HepG2 (cell line): ENCODE measurements at regions not wholly inside any gene's neighbourhood (a gene's known extent, or its start where the extent isn't known, plus 50 kb on each side); places are given as distances from the start of the nearest gene placed in this dataset.

Source experiments
- ATAC-seq: fragments of 200-7000 bp; cut with Tn5 transposase; 3 replicates; pipeline ENCODE4 v1.9.1; 2020; ENCODE audit warnings: mild to moderate bottlenecking, moderate library complexity
- BruUV-seq: library from RNA; stranded (reverse); fragments of 400-500 nt; replicated peaks from 2 replicates; lab custom pipeline; 2021; lab: Mats Ljungman, UMichigan
- CTCF ChIA-PET: fragments of 300-600 bp; formaldehyde crosslinking; extraction: SDS; loops from one replicate; lab custom pipeline; 2021; ENCODE audit warnings: low total read pairs, inconsistent platforms, low intra/inter-chr PET ratio; lab: Yijun Ruan, JAX
- POLR2A ChIA-PET: fragments of 350-600 bp; sonication (Branson Sonifier 250); formaldehyde crosslinking; loops from one replicate; lab custom pipeline; 2020; ENCODE audit warnings: antibody characterized with exemption, inconsistent platforms; lab: Yijun Ruan, JAX
- DNase-seq: peaks from one replicate; pipeline ENCODE4 v3.0.0-alpha.2; 2015; ENCODE audit warnings: low spot score
- FAIRE-seq: peaks from 3 replicates; lab custom pipeline; 2011; peaks lifted over from hg19 to GRCh38; lab: Jason Lieb, UNC
- H2AFZ ChIP-seq: one replicate; pipeline ENCODE4 v1.6.1; 2011; ENCODE audit warnings: low read length, inconsistent platforms
- H3K27ac ChIP-seq: fragments of 300-600 bp; 3 replicates; pipeline ENCODE4 v1.8.0; 2011; ENCODE audit warnings: mixed run types, mild to moderate bottlenecking, mixed read lengths, low read length, inconsistent platforms; ENCODE audit not compliant: insufficient read depth; ENCODE audit errors: extremely low read length
- H3K27me3 ChIP-seq, 2 experiments: fragments of 200-600 bp in 1 of 2; 2 replicates in 1 of 2; 3 replicates in 1 of 2; pipeline versions ENCODE4 v1.6.0 to v1.8.0; 2011; ENCODE audit warnings: low read length in 2 of 2, mild to moderate bottlenecking in 2 of 2, moderate library complexity in 2 of 2, inconsistent platforms in 1 of 2; ENCODE audit not compliant: insufficient read depth in 2 of 2, control insufficient read depth in 1 of 2
- H3K36me3 ChIP-seq, 2 experiments: fragments of 200-600 bp in 1 of 2; replicated peaks in 1 of 2; 2 replicates in 1 of 2; 3 replicates in 1 of 2; pipeline versions ENCODE4 v1.5.1 to v1.8.0; 2011; ENCODE audit warnings: low read length in 2 of 2, inconsistent platforms in 1 of 2; ENCODE audit not compliant: insufficient read depth in 2 of 2, control insufficient read depth in 1 of 2
- H3K4me1 ChIP-seq: 2 replicates; pipeline ENCODE4 v1.5.1; 2012; ENCODE audit warnings: low read length, inconsistent platforms; ENCODE audit not compliant: insufficient read depth
- H3K4me2 ChIP-seq: 2 replicates; pipeline ENCODE4 v1.6.0; 2011; ENCODE audit warnings: low read depth, low read length, inconsistent platforms
- H3K4me3 ChIP-seq, 3 experiments: fragments of 200-600 bp in 1 of 3; sonication (generic), shearing (Covaris generic) in 1 of 3; replicated peaks in 1 of 3; 2 replicates each; pipeline ENCODE4 v1.5.1; 2011 to 2016; ENCODE audit warnings: low read length in 3 of 3, inconsistent platforms in 2 of 3, low read depth in 2 of 3, mild to moderate bottlenecking in 2 of 3, control low read depth in 1 of 3, mixed read lengths in 1 of 3; ENCODE audit not compliant: insufficient read depth in 1 of 3
- H3K79me2 ChIP-seq: one replicate; pipeline ENCODE4 v1.6.1; 2011; ENCODE audit warnings: low read length, inconsistent platforms; ENCODE audit not compliant: insufficient read depth
- H3K9ac ChIP-seq: 2 replicates; pipeline ENCODE4 v1.6.0; 2011; ENCODE audit warnings: mild to moderate bottlenecking, low read depth, low read length, inconsistent platforms; ENCODE audit not compliant: insufficient read depth
- H3K9me3 ChIP-seq: 2 replicates; pipeline ENCODE4 v1.5.1; 2012; ENCODE audit warnings: mild to moderate bottlenecking, low read length
- H4K20me1 ChIP-seq: 2 replicates; pipeline ENCODE4 v1.6.0; 2011; ENCODE audit warnings: inconsistent platforms, mild to moderate bottlenecking, low read length, moderate library complexity; ENCODE audit not compliant: insufficient read depth
- FOXJ3 ChIP-seq: sonication (generic); formaldehyde crosslinking; IDR thresholded peaks from 2 replicates; pipeline ENCODE4 v1.4.0; 2020; ENCODE audit warnings: missing genetic modification reagents, mild to moderate bottlenecking, borderline replicate concordance
- GPN1 ChIP-seq: sonication (generic); formaldehyde crosslinking; IDR thresholded peaks from 2 replicates; pipeline ENCODE4 v1.5.1; 2020; ENCODE audit warnings: missing genetic modification reagents, borderline replicate concordance
- NRL ChIP-seq: sonication (generic); formaldehyde crosslinking; IDR thresholded peaks from 2 replicates; pipeline ENCODE4 v1.5.0; 2020; ENCODE audit warnings: missing genetic modification reagents, mild to moderate bottlenecking, moderate library complexity, borderline replicate concordance
- PHF8 ChIP-seq: sonication (generic); formaldehyde crosslinking; IDR thresholded peaks from 2 replicates; pipeline ENCODE4 v1.5.0; 2020; ENCODE audit warnings: missing genetic modification reagents
- RARA ChIP-seq: IDR thresholded peaks from 2 replicates; pipeline ENCODE4 v1.6.1; 2016; ENCODE audit warnings: missing genetic modification reagents, missing compliant biosample characterization
- RELA ChIP-seq: sonication (generic); formaldehyde crosslinking; IDR thresholded peaks from 2 replicates; pipeline ENCODE4 v1.4.0; 2020; ENCODE audit warnings: missing genetic modification reagents
- TP53 ChIP-seq: sonication (generic); formaldehyde crosslinking; conservative IDR thresholded peaks from 2 replicates; pipeline ENCODE4 v1.4.0; 2020; ENCODE audit warnings: missing genetic modification reagents
- ZNF644 ChIP-seq: IDR thresholded peaks from 2 replicates; pipeline ENCODE4 v1.6.1; 2016; ENCODE audit warnings: low read depth
- ZNF652 ChIP-seq: IDR thresholded peaks from 2 replicates; pipeline ENCODE4 v1.6.1; 2016; ENCODE audit warnings: low read depth, borderline replicate concordance
- ZNF687 ChIP-seq: sonication (generic); formaldehyde crosslinking; IDR thresholded peaks from 2 replicates; pipeline ENCODE4 v1.5.1; 2020; ENCODE audit warnings: mild to moderate bottlenecking, missing genetic modification reagents, moderate library complexity
- ZNF737 ChIP-seq: sonication (generic); formaldehyde crosslinking; IDR thresholded peaks from 2 replicates; pipeline ENCODE4 v1.5.0; 2020; ENCODE audit warnings: missing genetic modification reagents, mild to moderate bottlenecking, borderline replicate concordance
- WGBS: methylation state at CpG from one replicate; pipeline ENCODE4 v1.1.6; 2017; ENCODE audit warnings: low lambda C conversion rate; 5-methylcytosine and 5-hydroxymethylcytosine counted together
- in situ Hi-C: cut with HindIII; loops from 2 replicates; pipeline ENCODE4 v1.10.0; 2017; ENCODE audit warnings: low pct_unique_long_range_greater_than_20kb; ENCODE audit not compliant: extremely low pct_ligation_motif_present
- intact Hi-C: fragments of 100-400 bp; cut with micrococcal nuclease; formaldehyde crosslinking; loops from one replicate; pipeline ENCODE4 v1.10.0; 2022; ENCODE audit not compliant: unreplicated experiment

GRCh38 chr1:5308249-5308648, 653.8 kb downstream of the AJAP1 start:
- intact Hi-C loops (no loop called here), in situ Hi-C loops (no loop called here)
- no TSS peak for BruUV-seq
- ChIA-PET CTCF (no interaction called here), POLR2A (no interaction called here)
- Histone ChIP-seq H3K79me2 (no peaks in the 10 kb centered on the region), H3K27ac (no peak overlapping the region), H4K20me1 (no peaks in the 10 kb centered on the region), H3K27me3 (peaks cover 0 to 29% of the 10 kb centered on the region in 2 experiments; a peak in 2 of 5 replicates), H3K4me1 (no peaks in the 10 kb centered on the region), H3K4me3 (no peak overlapping the region), H3K4me2 (no peak overlapping the region), H3K9ac (no peak overlapping the region), H3K36me3 (no peaks in the 10 kb centered on the region), H3K9me3 (no peaks in the 10 kb centered on the region), H2AFZ (no peak overlapping the region)
- no peak for ATAC-seq
- DNase-seq, result no peak
- TF ChIP-seq PHF8, result no peak
- no peak for TF ChIP-seq NRL (CRISPR knock-in tag)
- TF ChIP-seq ZNF644 (CRISPR knock-in tag), result no peak
- TF ChIP-seq RELA (CRISPR knock-in tag), result no peak
- TF ChIP-seq RARA (CRISPR knock-in tag), result no peak
- no peak for TF ChIP-seq GPN1 (CRISPR knock-in tag)
- no peak for TF ChIP-seq FOXJ3 (CRISPR knock-in tag)
- no peak for TF ChIP-seq ZNF737 (CRISPR knock-in tag)
- TF ChIP-seq TP53 (CRISPR knock-in tag), result no peak
- no peak for TF ChIP-seq ZNF687 (CRISPR knock-in tag)
- TF ChIP-seq ZNF652 (CRISPR knock-in tag), result no peak
- FAIRE-seq, result no peak
- WGBS, result 55% methylated on average over 2 of the region's 6 CpGs
